ENCODE measurements at regions not wholly inside any gene's neighbourhood (a gene's known extent, or its start where the extent isn't known, plus 50 kb on each side); places are given as distances from the start of the nearest gene placed in this dataset.
A peak's percentile ranks its signal among the peaks of the same experiment; 100 is the strongest.

DNA sequence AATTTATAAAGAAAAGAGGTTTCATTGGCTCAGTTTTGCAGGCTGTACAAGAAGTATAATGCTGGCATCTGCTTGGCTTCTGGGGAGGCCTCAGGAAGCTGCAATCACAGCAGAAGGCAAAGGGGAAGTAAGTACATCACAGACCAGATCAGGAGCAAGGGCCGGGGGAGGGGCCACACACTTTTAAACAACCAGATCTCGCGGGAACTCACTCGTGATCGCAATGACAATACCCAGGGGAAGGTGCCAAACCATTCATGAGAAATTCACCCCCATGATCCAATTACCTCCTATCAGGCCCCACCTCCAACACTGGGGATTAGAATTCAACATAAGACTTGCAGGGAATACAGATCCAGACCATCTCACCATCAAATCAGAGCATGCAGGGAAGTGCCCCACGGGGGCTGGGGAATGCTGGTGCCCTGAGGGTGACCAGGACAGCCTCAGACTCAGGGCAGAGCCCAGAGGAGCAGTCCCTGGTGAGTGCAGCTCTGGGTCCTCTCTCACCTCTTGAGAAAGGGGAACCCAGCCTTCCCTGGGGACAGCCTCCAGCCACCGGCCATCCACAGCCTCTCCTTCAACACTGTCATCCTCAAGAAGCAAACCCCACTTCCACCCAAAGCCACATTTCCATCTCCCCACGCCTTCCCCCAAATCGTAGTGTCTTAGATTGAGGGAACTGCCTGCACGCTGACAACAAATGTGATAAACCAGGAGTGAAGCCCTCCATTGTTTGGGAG, 80.7 kb downstream of the ANKRD60 start:
- no peak overlapping the region for H3K4me3 ChIP-seq (ENCODE audit: low read length)
- no peaks in the 10 kb centered on the region for H3K4me1 ChIP-seq (ENCODE audit: control insufficient read depth, insufficient read depth, low read length)
- Mint-ChIP-seq H3K4me1 (peaks cover 26% of the 10 kb centered on the region), H3K9me3 (peaks cover 19% of the 10 kb centered on the region), H3K36me3 (ENCODE audit: low read depth) (no peaks in the 10 kb centered on the region), H3K4me3 (no peak overlapping the region), H3K27ac (no peak overlapping the region), H3K27me3 (ENCODE audit: insufficient read depth) (peaks cover 43% of the 10 kb centered on the region)
- WGBS, 2 experiments (ENCODE audit: insufficient coverage in 1 of 2, insufficient read length in 1 of 2): 88 to 96% methylated on average over 3 to 10 of the region's 10 CpGs
- DNase-seq: peak; percentile 57
- H3K9me3 ChIP-seq (ENCODE audit: control insufficient read depth, low read length): peaks cover 18% of the 10 kb centered on the region
- no peaks in the 10 kb centered on the region for H3K27me3 ChIP-seq (ENCODE audit: control insufficient read depth, insufficient read depth, low read length, poor library complexity, severe bottlenecking)
- no peak overlapping the region for H3K9ac ChIP-seq (ENCODE audit: extremely low read depth, low read length, poor library complexity, severe bottlenecking)
- no peaks in the 10 kb centered on the region for H3K36me3 ChIP-seq (ENCODE audit: control insufficient read depth, insufficient read depth, low read length)
- no peak overlapping the region for H3K27ac ChIP-seq (ENCODE audit: low read depth, low read length)
- TF ChIP-seq, protein P1, sequence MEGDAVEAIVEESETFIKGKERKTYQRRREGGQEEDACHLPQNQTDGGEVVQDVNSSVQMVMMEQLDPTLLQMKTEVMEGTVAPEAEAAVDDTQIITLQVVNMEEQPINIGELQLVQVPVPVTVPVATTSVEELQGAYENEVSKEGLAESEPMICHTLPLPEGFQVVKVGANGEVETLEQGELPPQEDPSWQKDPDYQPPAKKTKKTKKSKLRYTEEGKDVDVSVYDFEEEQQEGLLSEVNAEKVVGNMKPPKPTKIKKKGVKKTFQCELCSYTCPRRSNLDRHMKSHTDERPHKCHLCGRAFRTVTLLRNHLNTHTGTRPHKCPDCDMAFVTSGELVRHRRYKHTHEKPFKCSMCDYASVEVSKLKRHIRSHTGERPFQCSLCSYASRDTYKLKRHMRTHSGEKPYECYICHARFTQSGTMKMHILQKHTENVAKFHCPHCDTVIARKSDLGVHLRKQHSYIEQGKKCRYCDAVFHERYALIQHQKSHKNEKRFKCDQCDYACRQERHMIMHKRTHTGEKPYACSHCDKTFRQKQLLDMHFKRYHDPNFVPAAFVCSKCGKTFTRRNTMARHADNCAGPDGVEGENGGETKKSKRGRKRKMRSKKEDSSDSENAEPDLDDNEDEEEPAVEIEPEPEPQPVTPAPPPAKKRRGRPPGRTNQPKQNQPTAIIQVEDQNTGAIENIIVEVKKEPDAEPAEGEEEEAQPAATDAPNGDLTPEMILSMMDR (conservative IDR thresholded peaks at IDR 0.05): no peak

DNA sequence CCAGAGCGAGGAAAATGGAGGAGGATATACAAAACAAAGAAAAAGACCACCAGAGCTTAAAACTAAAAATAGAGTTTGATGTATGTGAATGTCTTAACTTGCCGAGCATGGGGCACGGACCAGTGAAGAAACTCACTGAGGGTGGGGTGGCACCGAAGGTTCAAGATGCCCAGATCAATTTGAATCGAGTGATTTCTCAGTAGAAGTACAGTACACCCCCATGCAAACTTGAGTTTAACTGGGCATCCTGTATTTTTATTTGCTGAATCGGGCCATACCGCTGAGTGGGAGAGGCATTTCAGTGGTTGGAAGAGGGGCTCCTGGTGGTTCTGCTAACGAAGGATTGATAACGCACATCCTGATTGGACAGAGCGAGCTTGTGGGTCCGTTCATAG, 81.7 kb downstream of the ANKRD60 start:
- 97 to 100% methylated on average over 4 to 11 of the region's 11 CpGs for WGBS, 2 experiments (ENCODE audit: insufficient coverage in 1 of 2, insufficient read length in 1 of 2)
- peaks cover 19% of the 10 kb centered on the region for H3K9me3 Mint-ChIP-seq
- peaks cover 18% of the 10 kb centered on the region for H3K9me3 ChIP-seq (ENCODE audit: control insufficient read depth, low read length)
- no peak overlapping the region for H3K4me3 Mint-ChIP-seq
- DNase-seq: no peak
- H3K27me3 ChIP-seq (ENCODE audit: control insufficient read depth, insufficient read depth, low read length, poor library complexity, severe bottlenecking): no peaks in the 10 kb centered on the region
- H3K9ac ChIP-seq (ENCODE audit: extremely low read depth, low read length, poor library complexity, severe bottlenecking): no peak overlapping the region
- H3K36me3 Mint-ChIP-seq (ENCODE audit: low read depth): no peaks in the 10 kb centered on the region
- H3K27ac Mint-ChIP-seq: no peak overlapping the region
- no peaks in the 10 kb centered on the region for H3K4me1 ChIP-seq (ENCODE audit: control insufficient read depth, insufficient read depth, low read length)
- H3K4me3 ChIP-seq (ENCODE audit: low read length): no peak overlapping the region
- TF ChIP-seq, protein P1 (conservative IDR thresholded peaks at IDR 0.05): no peak
- H3K36me3 ChIP-seq (ENCODE audit: control insufficient read depth, insufficient read depth, low read length): no peaks in the 10 kb centered on the region
- H3K27ac ChIP-seq (ENCODE audit: low read depth, low read length): no peak overlapping the region
- H3K27me3 Mint-ChIP-seq (ENCODE audit: insufficient read depth): peaks cover 42% of the 10 kb centered on the region
- peaks cover 26% of the 10 kb centered on the region for H3K4me1 Mint-ChIP-seq

DNA sequence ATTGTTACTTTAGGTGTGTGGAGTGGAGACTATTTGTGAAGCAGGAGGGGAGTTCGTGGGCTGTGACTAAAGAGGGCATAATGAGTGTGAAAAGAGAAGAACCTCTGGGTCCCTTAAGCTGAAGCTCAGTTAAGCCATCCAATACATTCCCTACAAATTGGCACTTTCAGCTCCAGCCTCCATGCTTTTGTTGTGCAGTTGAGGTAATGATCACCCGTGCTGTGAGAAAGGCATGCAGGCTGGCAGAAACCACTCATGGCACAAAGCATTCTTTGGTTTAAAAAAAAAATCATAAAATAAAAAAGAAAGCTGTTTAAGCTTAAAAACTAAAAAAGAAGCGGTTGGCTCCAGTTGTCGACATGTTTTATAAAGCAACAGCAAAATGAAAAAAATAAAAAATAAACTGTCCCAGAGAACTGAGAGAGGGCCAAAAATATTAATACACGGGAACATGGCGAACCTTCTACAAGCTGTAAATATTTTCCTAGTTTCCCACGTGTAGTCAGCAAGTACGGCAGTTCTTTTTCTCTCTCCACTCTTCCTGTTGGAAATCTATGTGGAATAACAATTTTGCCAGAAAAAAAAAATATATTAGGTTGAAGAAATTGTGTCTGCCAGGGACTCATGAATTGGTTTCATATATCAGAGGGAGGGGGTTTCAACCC, 82.2 kb downstream of the ANKRD60 start:
- H3K9me3 Mint-ChIP-seq: peaks cover 19% of the 10 kb centered on the region
- peaks cover 40% of the 10 kb centered on the region for H3K27me3 Mint-ChIP-seq (ENCODE audit: insufficient read depth)
- no peak for DNase-seq
- no peak overlapping the region for H3K4me3 Mint-ChIP-seq
- Histone ChIP-seq H3K4me3 (ENCODE audit: low read length) (no peak overlapping the region), H3K9me3 (ENCODE audit: control insufficient read depth, low read length) (peaks cover 18% of the 10 kb centered on the region), H3K9ac (ENCODE audit: extremely low read depth, low read length, poor library complexity, severe bottlenecking) (no peak overlapping the region), H3K27ac (ENCODE audit: low read depth, low read length) (no peak overlapping the region), H3K36me3 (ENCODE audit: control insufficient read depth, insufficient read depth, low read length) (no peaks in the 10 kb centered on the region), H3K4me1 (ENCODE audit: control insufficient read depth, insufficient read depth, low read length) (no peaks in the 10 kb centered on the region), H3K27me3 (ENCODE audit: control insufficient read depth, insufficient read depth, low read length, poor library complexity, severe bottlenecking) (no peaks in the 10 kb centered on the region)
- no peak overlapping the region for H3K27ac Mint-ChIP-seq
- TF ChIP-seq, protein P1 (conservative IDR thresholded peaks at IDR 0.05): no peak
- 91 to 100% methylated on average over 2 to 8 of the region's 8 CpGs for WGBS, 2 experiments (ENCODE audit: insufficient coverage in 1 of 2, insufficient read length in 1 of 2)
- peaks cover 26% of the 10 kb centered on the region for H3K4me1 Mint-ChIP-seq
- no peaks in the 10 kb centered on the region for H3K36me3 Mint-ChIP-seq (ENCODE audit: low read depth)

Data from endodermal cell (in vitro differentiated cells).